T-helper 2 cell treated with Interferon-gamma antibody and Interleukin-4, amounts not matched to agents 5 μg/mL and 100 μg/mL, for 36 hours (primary cell): ENCODE measurements at regions not wholly inside any gene's neighbourhood (a gene's known extent, or its start where the extent isn't known, plus 50 kb on each side); places are given as distances from the start of the nearest gene placed in this dataset.

ENCODE experiments used
- DNase-seq: peaks from one replicate; pipeline ENCODE4 v3.0.0; 2021; ENCODE audit warnings: low spot score
- H3K27ac Mint-ChIP-seq: one replicate; pipeline ENCODE4 v1.8.0; 2021; ENCODE audit warnings: mild to moderate bottlenecking, mixed read lengths
- H3K27me3 Mint-ChIP-seq: one replicate; pipeline ENCODE4 v1.8.0; 2021; ENCODE audit warnings: low read depth, mixed read lengths
- H3K36me3 Mint-ChIP-seq: one replicate; pipeline ENCODE4 v1.8.0; 2021; ENCODE audit warnings: low read depth, mixed read lengths
- H3K4me1 Mint-ChIP-seq: one replicate; pipeline ENCODE4 v1.8.0; 2021; ENCODE audit warnings: low read depth, mixed read lengths
- H3K4me3 Mint-ChIP-seq: one replicate; pipeline ENCODE4 v1.8.0; 2022; ENCODE audit warnings: mild to moderate bottlenecking, moderate library complexity, mixed read lengths
- H3K9me3 Mint-ChIP-seq: one replicate; pipeline ENCODE4 v1.8.0; 2021; ENCODE audit warnings: mixed read lengths

GRCh38 chr20:57030611-57031600 lies 235.5 kb downstream of the BMP7 start:
- Mint-ChIP-seq H3K27ac (no peak overlapping the region), H3K27me3 (peaks cover 3% of the 10 kb centered on the region), H3K36me3 (no peaks in the 10 kb centered on the region), H3K4me3 (no peak overlapping the region), H3K9me3 (no peaks in the 10 kb centered on the region), H3K4me1 (no peaks in the 10 kb centered on the region)
- DNase-seq, result no peak

- Mint-ChIP-seq H3K4me3 (no peak overlapping the region), H3K9me3 (no peaks in the 10 kb centered on the region), H3K4me1 (no peaks in the 10 kb centered on the region), H3K27me3 (peaks cover 3% of the 10 kb centered on the region), H3K27ac (no peak overlapping the region), H3K36me3 (no peaks in the 10 kb centered on the region)
- no peak for DNase-seq
Observed at GRCh38 chr20:57031867-57032355, 234.5 kb downstream of the BMP7 start.

- H3K4me3 Mint-ChIP-seq, result no peak overlapping the region
- no peaks in the 10 kb centered on the region for H3K36me3 Mint-ChIP-seq
- no peaks in the 10 kb centered on the region for H3K9me3 Mint-ChIP-seq
- peaks cover 3% of the 10 kb centered on the region for H3K27me3 Mint-ChIP-seq
- no peak for DNase-seq
- no peak overlapping the region for H3K27ac Mint-ChIP-seq
- no peaks in the 10 kb centered on the region for H3K4me1 Mint-ChIP-seq
Observed at GRCh38 chr20:57032847-57033246, 233.6 kb downstream of the BMP7 start.

- Mint-ChIP-seq H3K27me3 (peaks cover 3% of the 10 kb centered on the region), H3K27ac (no peak overlapping the region)
Observed at GRCh38 chr20:57034001-57034400, 232.4 kb downstream of the BMP7 start.

GRCh38 chr20:57037689-57038088 lies 228.8 kb downstream of the BMP7 start:
- Mint-ChIP-seq H3K9me3 (no peaks in the 10 kb centered on the region), H3K4me1 (no peaks in the 10 kb centered on the region)
- no peak for DNase-seq

More at GRCh38 chr20:57034001-57034400, 232.4 kb downstream of the BMP7 start:
- no peak for DNase-seq
- H3K4me1 Mint-ChIP-seq, result no peaks in the 10 kb centered on the region
- H3K36me3 Mint-ChIP-seq, result no peaks in the 10 kb centered on the region
- H3K4me3 Mint-ChIP-seq, result no peak overlapping the region
- H3K9me3 Mint-ChIP-seq, result no peaks in the 10 kb centered on the region

GRCh38 chr20:57038608-57039440 lies 227.6 kb downstream of the BMP7 start:
- Mint-ChIP-seq H3K9me3 (no peaks in the 10 kb centered on the region), H3K4me1 (no peaks in the 10 kb centered on the region), H3K4me3 (no peak overlapping the region), H3K27me3 (peaks cover 3% of the 10 kb centered on the region), H3K27ac (no peak overlapping the region), H3K36me3 (no peaks in the 10 kb centered on the region)
- no peak for DNase-seq

More at GRCh38 chr20:57037689-57038088, 228.8 kb downstream of the BMP7 start:
- H3K27ac Mint-ChIP-seq, result no peak overlapping the region
- no peak overlapping the region for H3K4me3 Mint-ChIP-seq
- no peaks in the 10 kb centered on the region for H3K36me3 Mint-ChIP-seq
- H3K27me3 Mint-ChIP-seq, result peaks cover 3% of the 10 kb centered on the region

GRCh38 chr20:57040466-57040865 lies 226.0 kb downstream of the BMP7 start:
- Mint-ChIP-seq H3K4me3 (no peak overlapping the region), H3K27me3 (no peaks in the 10 kb centered on the region), H3K9me3 (no peaks in the 10 kb centered on the region), H3K27ac (no peak overlapping the region), H3K4me1 (no peaks in the 10 kb centered on the region), H3K36me3 (no peaks in the 10 kb centered on the region)
- no peak for DNase-seq

- Mint-ChIP-seq H3K27me3 (no peaks in the 10 kb centered on the region), H3K4me3 (no peak overlapping the region), H3K36me3 (no peaks in the 10 kb centered on the region), H3K9me3 (no peaks in the 10 kb centered on the region), H3K27ac (no peak overlapping the region), H3K4me1 (no peaks in the 10 kb centered on the region)
- DNase-seq, result no peak
Observed at GRCh38 chr20:57040924-57041323, 225.5 kb downstream of the BMP7 start.

- no peaks in the 10 kb centered on the region for H3K36me3 Mint-ChIP-seq
- no peak for DNase-seq
- no peak overlapping the region for H3K4me3 Mint-ChIP-seq
- no peaks in the 10 kb centered on the region for H3K9me3 Mint-ChIP-seq
- no peaks in the 10 kb centered on the region for H3K27me3 Mint-ChIP-seq
- H3K27ac Mint-ChIP-seq, result no peak overlapping the region
- H3K4me1 Mint-ChIP-seq, result no peaks in the 10 kb centered on the region
Observed at GRCh38 chr20:57043091-57043490, 223.3 kb downstream of the BMP7 start.

GRCh38 chr20:57043669-57044268 lies 222.7 kb downstream of the BMP7 start:
- H3K36me3 Mint-ChIP-seq, result no peaks in the 10 kb centered on the region
- H3K4me3 Mint-ChIP-seq, result no peak overlapping the region
- no peaks in the 10 kb centered on the region for H3K4me1 Mint-ChIP-seq
- no peaks in the 10 kb centered on the region for H3K27me3 Mint-ChIP-seq
- DNase-seq, result no peak
- H3K9me3 Mint-ChIP-seq, result no peaks in the 10 kb centered on the region
- no peak overlapping the region for H3K27ac Mint-ChIP-seq

GRCh38 chr20:57047281-57048026 lies 219.0 kb downstream of the BMP7 start:
- Mint-ChIP-seq H3K36me3 (no peaks in the 10 kb centered on the region), H3K4me3 (no peak overlapping the region), H3K9me3 (no peaks in the 10 kb centered on the region), H3K27ac (no peak overlapping the region), H3K4me1 (no peaks in the 10 kb centered on the region), H3K27me3 (no peaks in the 10 kb centered on the region)
- no peak for DNase-seq

- Mint-ChIP-seq H3K27me3 (no peaks in the 10 kb centered on the region), H3K9me3 (no peaks in the 10 kb centered on the region), H3K4me1 (no peaks in the 10 kb centered on the region), H3K36me3 (no peaks in the 10 kb centered on the region), H3K4me3 (no peak overlapping the region), H3K27ac (no peak overlapping the region)
- DNase-seq, result no peak
Observed at GRCh38 chr20:57048027-57048869, 218.2 kb downstream of the BMP7 start.
